Activated CD4-positive, alpha-beta T cell treated with anti-CD3 and anti-CD28 coated beads for 4 hours (primary cell): ENCODE measurements at regions not wholly inside any gene's neighbourhood (a gene's known extent, or its start where the extent isn't known, plus 50 kb on each side); places are given as distances from the start of the nearest gene placed in this dataset.
"Not testable (repeated sequence)": the region's sequence is repeated elsewhere in the genome, so short reads cannot be mapped to it uniquely, and the experiment has no call there.

Experiments
- DNase-seq, 2 donors: peaks; one replicate each; pipeline ENCODE4 v3.0.0-alpha.2; 2020

DNA sequence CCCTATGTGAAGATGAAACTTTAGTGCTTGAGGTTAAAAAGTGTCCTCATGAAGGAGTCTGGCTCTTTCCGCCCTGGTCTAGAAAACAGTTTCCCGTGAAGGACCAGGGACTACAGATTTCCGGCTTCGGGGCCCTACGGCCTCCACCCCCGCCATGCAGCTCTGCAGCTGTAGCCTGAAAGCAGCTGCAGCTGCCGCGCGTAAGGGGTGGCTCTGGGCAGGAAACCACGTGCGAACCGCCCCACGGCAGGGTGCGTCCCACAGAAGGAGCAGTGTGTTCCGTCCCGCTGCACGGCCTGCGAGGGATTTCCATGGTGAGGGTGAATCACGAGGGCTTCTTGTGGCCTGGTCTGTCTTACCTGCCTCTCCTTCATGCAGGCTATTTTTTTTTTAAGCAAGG, 117.0 kb downstream of the ERMARD start:
- peak; percentile 31 to 40 for DNase-seq

DNA sequence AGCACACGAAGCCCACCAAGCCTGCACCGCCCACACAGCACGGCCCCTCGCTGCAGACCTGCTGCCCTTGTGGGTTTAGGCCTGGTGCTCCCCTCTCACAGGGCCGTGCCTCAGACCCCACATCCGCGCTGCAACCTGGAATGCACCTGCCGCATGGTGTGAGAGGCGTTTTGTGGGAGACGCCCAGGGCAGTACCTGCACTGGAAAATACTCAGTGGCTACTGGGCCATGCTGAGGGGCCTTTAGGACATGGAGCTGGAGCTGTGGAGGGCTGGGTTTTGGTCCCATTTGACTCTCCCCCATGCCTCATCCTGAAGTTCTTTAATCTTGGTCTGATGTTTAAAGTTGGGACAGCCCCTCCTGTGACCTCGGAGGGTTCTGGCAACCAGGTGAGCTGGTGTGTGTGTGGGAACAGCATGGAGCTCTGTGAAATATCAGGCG, 116.3 kb downstream of the ERMARD start:
- DNase-seq: no peak

DNA sequence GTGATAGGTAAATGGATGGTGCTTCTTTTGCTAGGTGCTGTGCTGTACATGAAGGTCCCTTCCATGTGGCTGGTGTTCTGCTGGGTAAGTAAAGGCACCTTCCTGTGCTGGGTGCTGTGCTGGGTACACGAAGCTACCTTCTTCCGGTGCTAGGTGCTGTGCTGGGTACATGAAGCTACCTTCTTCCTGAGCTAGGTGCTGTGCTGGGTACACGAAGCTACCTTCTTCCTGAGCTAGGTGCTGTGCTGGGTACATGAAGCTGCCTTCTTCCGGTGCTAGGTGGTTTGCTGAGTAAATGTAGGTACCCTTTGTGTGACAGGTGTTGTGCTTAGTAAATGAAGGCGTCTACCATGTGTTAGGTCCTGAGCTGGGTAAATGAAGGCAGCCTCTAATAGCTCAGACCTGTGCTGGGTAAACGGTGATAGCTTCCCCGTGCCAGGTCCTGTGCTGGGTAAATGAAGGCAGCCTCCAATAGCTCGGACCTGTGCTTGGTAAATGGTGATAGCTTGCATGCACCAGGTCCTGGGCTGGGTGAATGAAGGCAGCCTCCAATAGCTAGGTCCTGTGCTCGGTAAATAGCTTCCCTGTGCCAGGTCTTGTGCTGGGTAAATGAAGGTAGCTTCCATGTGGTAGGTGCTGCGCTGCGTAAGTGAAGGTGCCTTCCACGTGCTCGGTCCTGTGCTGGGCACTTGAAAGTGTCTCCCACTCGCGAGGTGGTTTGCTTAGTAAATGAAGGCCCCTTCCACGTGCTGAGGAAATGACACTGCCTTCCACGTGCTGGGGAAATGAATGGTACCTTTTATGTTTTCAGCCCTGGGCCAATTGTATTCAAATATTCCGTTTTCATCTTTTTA, 115.5 kb downstream of the ERMARD start:
- DNase-seq: no peak

DNA sequence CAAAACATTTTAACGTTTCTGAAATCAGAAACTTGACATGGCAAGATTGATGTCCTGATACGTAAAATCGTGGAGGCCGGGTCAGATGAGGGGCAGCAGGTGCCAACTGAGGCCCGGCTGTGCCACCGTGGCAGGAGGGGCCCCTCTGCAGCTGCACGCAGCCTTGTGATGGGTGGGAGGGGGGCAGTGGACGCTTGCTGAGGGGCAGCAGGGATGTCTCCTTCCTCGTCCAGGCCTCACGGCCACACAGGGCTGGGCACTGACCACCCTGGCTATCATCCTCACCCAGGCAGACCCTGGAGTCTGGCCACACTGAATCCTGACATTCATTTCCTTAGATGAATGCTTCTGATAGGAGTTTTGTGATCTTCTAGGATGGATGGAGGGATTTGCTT, 114.7 kb downstream of the ERMARD start:
- no peak for DNase-seq

DNA sequence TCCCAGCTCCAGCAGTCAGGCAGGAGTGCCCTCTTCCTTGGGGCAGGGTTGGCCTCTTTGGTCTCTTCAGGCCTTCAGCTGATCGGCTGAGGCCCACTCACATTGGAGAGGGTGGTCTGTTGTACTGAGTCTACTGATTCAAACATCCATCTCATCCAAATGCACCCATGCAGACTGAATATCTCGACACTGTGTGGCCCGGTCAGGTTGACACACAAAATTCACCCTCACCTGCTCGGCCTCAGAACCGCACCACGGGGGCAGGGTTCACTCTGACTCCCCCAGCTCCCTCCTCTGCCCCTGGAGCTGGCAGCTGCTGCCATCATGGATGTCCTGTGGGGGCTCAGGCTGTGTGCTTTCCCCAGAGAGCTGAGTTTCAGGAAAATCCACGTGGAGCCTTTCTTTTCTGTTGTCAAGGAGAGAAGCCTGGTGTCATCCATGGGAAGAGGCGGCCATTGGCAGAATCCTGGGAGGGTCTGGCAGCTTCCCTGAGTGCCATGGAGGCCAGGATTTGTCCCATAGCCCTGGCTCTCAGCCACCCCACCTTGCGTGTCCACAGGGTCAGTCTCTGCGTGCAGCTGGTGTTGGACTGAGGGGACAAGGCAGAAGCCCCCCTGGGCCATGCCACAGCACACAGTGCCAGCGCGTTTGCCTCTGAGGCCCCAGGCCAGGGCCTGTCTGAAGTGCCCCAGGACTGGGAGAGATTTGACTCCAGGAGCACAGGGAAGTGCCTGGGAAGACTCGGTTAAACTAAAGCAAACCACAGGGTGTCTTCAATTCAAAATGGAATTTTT, 114.1 kb downstream of the ERMARD start:
- DNase-seq: no peak

DNA sequence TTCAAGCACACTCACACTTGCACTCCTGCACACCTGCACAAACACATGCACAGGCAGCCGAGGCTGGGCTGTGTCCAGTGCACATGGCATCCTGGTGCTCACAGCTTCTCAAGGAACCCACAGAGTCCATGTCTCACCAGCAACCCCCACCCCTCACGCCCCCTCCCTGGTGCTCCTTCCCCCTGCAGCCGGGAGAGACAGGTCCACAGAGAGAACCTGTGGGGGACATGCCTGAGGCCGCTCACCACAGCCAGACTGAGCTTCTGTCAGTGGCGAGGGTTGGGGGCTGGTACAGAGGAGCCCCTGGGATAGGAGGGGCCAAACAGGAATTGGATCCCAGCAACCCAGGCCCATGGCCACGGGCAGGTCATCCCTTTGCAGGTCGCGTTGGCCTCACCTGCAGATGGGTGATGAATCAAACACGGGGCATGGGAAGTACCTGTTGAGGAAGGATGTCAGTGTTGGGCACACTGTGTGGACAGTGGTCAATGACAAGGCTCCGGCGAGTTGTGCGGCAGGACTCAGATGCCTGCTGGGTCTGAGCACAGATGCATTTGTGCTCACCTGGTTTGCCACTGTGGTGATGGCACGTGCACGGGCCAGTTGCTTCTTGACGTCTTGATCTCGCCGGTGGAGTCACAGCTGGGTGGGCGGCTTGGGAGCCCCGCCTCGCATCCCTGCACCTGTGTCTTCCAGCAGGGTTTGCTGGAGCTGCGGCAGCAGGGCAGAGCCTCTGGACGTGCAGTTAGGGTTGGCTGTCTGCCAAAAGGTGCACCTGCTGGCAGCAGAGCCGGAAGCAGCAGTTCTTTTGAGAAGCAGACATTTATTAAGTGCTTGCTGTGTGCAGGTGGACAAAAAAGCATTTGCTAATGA, 113.0 kb downstream of the ERMARD start:
- DNase-seq: no peak

DNA sequence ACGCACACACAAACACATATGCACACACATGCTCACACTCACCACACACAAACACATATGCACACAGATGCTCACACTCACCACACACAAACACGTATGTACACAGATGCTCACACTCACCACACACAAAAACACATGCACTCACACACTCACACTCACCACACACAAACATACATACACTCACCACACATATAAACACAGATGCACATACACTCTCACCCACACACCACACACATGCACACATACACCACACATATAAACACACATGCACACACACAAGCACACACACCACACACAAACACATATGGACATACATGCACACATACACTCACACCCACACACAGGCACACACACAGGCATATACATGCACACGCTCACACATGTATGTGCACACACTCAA, 112.3 kb downstream of the ERMARD start:
- DNase-seq: no peak

DNA sequence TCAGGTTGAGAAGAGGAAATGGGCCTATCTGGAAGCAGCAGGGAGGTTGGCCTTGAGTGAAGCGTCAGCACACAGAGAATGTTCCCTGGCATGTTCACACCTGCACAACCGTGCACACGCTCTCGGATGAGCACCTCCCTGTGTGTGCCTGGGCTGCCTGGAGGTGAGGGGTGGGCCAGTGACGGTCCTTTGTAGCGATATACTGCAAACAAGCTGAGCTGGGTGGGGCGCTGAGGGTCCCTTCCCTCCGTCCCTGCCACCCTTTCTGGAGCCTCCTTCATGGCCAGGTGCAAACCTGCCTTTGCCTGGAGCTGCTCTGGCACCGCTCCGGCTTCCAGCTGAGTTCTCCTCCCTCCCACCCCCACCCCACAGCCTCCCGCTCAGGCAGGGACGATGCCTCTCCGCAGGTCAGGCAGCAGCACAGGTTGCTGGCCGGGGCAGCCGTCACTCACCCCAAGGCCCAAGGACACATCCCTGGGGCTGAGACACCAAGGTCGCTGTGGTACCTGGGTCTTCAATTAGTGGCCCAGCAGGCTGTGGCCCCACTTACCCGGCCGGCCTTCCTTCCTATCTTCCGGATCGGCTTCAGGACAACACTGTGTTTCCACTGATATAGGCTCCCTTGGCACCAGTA, 111.6 kb downstream of the ERMARD start:
- no peak for DNase-seq

DNA sequence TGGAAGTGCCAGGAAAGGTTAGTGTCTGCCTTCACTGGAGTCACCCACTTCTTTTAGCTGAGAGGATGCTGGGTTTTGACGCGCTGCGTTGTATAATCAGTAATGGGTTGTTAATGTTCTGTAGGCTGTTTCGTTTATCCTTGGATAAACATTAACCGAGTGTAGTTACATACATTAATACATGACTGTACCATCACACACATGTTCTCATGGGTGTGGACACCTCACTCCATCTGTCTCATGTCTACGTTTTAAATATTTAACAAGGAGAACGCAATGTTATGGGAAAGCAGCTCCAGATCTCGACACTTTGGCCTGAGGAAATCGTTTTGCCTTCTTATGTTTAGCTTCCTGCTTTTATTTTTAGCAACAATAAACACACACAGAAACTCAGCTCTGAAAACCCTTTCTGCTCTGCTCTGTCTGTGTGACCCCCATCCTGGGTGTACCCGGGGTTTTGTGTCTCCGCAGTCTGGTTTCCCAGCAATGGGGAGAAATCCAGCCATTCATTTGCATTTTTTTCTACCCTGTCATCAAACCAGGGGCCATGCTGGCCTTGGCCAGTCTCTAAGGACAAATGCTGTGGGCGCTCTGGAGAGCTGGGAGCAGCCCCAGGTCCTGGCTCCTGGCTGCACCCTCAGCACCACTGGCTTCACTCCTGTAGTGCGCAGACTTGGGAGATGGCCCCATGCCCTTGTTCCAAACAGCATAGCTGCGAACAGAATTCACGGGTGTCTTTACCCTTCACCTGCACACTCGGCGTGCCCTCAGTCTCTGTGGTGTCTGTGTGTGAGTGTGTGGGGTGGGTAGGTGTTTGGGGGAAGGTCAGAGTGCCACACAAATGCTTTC, 110.8 kb downstream of the ERMARD start:
- DNase-seq: no peak

DNA sequence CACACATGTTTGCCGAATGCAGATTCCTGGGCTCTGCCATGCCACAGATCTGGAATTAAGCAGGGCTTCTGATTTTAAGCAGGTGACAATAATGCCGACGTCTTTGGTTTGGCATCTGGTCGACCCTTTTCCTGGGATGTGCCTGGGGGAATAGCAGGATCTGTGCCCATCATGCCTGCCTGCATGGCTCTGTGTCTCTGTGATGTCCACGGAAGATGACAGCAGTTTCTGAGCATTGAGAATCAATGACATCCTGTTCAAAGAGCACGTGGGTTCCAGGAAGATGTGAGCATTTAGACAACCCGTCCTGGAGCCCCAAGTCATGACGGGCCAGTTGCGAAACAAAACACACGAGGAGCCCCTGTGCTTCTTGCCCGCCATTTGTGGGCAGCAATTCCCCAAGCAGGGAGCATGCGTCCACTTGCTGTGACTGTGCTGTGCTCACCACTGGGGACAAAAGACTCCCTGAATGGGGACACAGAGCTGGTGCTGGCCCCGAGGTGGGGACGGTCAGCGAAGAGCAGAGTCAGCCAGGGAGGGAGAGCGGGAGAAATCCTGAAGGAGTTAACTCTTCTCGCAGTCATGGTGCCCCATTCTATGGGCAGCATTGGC, 110.1 kb downstream of the ERMARD start:
- DNase-seq: no peak

DNA sequence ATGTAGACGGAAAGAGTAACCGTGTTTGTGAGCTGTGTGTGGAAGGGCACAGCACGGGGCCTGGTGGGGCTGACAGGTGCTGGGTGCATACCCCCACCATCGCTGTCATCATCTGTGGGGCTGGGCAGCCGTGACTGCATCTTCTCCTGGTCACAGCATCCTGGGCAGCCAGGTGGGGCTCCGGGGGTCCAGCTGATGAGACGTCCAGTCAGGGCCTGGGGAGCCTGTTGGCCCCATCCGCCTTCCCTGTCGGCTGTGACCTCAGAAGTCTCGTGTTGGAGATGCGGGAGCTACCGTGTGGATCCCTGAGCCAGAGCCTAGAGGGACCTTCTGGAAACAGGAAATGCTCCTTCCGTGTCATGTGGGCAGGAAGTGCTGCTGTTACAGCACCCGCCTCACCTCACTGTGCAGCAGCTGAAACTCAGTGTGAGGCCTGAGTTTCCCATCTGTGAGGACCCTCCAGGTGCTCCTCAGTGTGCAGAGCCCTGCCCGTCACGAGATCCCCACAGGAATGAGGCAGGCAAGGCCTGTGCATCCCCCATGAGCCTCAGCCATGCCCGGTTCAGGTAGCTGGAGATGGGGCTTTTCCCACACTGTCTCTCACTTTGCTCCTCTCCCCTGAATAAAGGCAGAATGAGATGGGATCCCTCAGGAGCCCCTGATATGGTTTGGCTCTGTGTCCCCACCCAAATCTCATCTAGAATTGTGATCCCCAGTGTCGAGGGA, 108.7 kb downstream of the ERMARD start:
- no peak for DNase-seq

DNA sequence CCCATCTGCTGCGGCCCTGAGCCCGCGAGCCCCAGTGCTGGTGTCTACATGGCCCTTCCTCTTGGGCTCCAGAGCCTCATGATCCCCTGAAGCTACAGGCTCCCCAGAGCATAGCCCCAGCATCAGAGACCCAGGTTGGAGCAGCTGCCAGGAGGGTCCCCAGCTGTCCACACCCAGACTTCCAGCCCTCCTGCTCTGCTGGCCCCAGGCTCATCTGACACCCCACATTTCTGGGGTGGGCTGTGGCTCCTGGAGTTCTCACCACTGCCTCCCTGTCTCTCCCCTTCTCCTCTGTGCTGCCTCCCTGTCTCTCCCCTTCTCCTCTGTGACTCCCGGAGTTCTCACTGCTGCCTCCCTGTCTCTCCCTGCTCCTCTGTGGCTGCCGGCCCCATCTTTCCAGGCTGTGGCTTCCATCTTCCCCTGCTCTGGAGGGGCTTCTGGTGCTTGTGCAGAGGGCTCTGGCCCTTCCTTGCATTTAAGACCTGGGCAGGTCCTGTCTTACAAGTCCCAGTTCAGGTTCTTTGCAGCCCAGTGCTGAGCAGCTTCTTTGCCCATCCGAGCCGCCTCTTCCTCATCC, 108.1 kb downstream of the ERMARD start:
- DNase-seq: no peak

DNA sequence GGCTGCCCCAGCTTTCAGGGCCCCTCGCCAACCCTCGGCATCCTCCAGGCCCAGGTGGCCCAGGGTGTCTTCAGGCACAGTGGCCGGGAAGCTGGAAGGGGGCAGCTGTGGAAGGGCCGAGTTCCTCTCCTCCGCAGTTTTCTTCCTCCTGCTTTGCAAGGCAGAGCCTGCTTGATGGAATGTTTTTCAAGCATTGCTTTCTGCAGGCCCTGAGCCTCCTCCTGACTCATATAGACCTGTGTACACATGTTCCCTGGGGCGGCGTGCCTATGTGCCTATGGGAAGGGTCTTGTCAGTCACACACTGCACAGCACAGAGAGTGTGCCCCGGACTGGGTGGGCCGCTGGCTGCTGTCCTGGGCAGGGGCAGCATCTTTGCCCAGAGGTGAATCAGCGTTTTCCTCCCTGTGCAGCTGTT, 107.5 kb downstream of the ERMARD start:
- DNase-seq: no peak

DNA sequence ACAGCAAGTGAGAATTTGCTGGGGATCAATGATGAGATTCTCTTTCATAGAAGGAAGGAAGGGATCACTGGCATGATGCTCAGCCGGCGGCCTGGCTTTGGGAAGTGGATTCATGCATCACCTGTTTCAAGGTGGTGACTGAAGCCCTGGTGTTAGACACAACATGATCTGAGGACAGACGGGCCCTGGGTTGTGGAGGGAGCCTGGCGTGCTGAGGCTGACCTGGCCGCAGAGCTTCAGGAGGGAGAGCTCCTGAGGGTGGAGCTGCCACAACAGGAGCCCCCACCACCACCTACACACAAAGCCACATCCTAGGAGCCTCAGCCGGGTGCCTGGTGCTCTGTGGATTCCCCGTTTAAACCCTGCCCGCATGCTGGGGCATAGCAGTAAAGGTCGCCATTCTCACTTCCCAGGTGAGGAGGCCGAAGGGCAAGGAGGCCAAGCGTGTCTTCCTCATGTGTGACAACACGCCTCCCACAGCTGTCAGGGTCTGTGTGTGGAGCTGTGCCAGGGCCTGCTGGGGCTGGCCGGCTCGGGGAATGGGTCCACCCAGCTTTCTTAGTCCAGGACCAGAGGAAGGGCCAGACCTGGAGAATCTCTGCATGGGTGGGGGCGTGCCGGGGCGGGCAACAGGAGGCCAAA, 107.0 kb downstream of the ERMARD start:
- DNase-seq: no peak

DNA sequence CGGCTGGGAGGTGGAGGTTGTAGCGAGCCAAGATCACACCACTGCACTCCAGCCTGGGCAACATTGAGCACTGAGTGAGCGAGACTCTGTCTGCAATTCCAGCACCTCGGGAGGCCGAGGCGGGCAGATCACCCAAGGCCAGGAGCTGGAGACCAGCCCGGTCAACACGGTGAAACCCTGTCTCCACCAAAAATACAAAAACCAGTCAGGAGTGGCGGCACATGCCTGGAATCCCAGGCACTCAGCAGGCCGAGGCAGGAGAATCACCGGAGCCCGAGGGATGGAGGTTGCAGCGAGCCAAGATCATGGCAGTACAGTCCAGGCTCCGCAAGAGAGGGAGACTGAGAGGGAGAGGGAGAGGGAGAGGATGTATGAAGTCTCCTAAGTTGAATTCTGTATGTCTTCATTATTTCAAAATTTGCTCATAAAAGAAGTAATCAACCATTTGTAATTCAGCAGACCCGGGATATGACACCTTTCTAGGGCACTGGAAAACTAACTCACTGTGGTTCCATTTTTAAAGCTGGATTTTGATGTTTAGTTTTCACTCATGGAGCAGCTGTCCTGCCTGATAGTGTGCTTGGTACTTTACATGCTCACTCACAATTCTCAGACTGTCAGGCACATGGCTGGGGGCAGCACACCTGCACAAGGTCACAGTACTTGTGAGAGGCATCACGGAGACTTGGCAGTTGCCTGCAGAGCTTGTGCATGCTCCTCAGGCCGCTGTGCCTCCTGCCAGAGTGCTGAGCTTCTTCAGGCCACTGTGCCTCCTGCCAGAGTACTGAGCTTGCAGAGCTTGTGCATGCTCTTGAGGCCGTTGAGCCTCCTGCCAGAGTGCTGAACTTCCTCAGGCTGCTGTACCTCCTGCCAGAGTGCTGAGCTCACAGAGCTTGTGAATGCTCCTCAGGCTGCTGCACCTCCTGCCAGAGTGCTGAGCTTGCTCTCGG, 106.2 kb downstream of the ERMARD start:
- no peak for DNase-seq

DNA sequence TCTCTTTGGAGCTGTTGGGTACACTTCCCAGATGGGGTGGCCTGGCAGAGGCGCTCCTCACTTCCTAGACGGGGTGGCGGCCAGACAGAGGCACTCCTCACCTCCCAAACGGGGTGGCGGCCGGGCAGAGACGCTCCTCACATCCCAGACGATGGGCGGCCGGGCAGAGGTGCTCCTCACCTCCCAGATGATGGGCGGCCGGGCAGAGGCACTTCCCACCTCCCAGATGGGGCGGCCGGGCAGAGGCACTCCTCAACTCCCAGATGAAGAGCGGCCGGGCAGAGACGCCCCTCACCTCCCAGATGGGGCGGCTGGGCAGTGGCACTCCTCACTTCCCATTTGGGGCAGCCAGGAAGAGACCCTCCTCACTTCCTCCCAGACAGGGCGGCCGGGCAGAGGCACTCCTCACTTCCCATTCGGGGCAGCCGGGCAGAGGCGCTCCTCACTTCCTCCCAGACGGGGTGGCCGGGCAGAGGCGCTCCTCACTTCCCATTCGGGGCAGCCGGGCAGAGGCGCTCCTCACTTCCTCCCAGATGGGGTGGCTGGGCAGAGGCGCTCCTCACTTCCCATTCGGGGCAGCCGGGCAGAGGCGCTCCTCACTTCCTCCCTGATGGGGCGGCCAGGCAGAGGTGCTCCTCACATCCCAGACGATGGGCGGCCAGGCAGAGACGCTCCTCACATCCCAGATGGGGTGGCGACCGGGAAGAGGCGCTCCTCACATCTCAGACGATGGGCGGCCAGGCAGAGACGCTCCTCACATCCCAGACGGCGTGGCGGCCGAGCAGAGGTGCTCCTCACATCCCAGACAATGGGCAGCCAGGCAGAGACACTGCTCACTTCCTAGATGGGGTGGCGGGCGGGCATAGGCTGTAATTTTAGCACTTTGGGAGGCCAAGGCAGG, 105.3 kb downstream of the ERMARD start:
- not testable (repeated sequence) for DNase-seq

DNA sequence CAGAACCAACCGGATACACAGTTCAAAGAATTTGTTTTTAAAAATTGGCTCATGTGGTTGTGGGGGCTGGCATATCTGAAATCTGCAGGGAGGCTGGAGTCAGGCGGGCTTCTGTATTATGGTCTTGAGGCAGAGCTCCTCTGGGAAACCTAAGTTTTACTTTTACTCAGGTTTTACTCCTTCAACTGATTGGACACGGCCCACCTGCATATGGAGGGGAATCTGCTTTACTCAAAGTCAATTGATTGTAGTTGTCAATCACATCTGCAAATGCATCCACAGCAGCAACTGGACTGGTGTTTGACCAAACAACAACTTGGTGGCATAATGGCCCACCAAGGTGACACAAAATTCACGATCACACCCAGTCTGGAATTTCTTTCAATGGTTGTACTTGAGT, 103.4 kb downstream of the ERMARD start:
- DNase-seq: no peak
